HL-60 (cell line): ENCODE measurements at regions not wholly inside any gene's neighbourhood (a gene's known extent, or its start where the extent isn't known, plus 50 kb on each side); places are given as distances from the start of the nearest gene placed in this dataset.

Source experiments
- GABPA ChIP-seq: IDR thresholded peaks from 2 replicates; pipeline ENCODE4 v1.6.1; 2012; ENCODE audit warnings: low read depth
- POLR2AphosphoS5 ChIP-seq: IDR thresholded peaks from 2 replicates; pipeline ENCODE4 v1.6.1; 2012; ENCODE audit warnings: low read depth
- SPI1 ChIP-seq: IDR thresholded peaks from 2 replicates; pipeline ENCODE4 v1.6.1; 2012; ENCODE audit warnings: low read depth, mild to moderate bottlenecking, borderline replicate concordance
- TF ChIP-seq, protein P1 (sequence below): IDR thresholded peaks from one replicate; pipeline ENCODE4 v1.5.1; 2011; ENCODE audit warnings: low read length, control low read depth, inconsistent platforms; ENCODE audit not compliant: insufficient read depth
- TF ChIP-seq, protein P2 (sequence below): IDR thresholded peaks from 2 replicates; pipeline ENCODE4 v1.6.1; 2012; ENCODE audit warnings: low read depth; ENCODE audit not compliant: insufficient replicate concordance

DNA sequence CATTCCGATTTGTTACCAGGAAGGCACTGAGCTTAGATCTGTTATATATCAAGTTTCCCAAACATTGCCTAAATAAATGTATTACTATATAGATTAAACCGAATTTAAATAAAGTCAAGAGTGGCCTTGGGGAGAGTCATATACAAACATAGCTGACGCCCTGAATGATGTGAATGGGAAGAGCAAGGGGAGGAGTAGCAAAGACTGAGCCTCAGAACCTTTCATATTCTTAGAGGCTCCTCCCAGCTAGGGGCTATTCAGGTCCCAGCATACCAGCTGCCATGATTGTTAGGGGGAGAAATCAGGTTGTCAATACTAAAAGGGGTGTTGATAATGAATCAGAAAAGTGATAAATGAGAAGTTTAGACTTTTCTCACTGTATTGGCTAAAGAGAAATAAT lies 64.7 kb upstream of the ITGB1 start:
- TF ChIP-seq, protein P1, sequence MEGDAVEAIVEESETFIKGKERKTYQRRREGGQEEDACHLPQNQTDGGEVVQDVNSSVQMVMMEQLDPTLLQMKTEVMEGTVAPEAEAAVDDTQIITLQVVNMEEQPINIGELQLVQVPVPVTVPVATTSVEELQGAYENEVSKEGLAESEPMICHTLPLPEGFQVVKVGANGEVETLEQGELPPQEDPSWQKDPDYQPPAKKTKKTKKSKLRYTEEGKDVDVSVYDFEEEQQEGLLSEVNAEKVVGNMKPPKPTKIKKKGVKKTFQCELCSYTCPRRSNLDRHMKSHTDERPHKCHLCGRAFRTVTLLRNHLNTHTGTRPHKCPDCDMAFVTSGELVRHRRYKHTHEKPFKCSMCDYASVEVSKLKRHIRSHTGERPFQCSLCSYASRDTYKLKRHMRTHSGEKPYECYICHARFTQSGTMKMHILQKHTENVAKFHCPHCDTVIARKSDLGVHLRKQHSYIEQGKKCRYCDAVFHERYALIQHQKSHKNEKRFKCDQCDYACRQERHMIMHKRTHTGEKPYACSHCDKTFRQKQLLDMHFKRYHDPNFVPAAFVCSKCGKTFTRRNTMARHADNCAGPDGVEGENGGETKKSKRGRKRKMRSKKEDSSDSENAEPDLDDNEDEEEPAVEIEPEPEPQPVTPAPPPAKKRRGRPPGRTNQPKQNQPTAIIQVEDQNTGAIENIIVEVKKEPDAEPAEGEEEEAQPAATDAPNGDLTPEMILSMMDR, result no peak
- TF ChIP-seq, protein P2, sequence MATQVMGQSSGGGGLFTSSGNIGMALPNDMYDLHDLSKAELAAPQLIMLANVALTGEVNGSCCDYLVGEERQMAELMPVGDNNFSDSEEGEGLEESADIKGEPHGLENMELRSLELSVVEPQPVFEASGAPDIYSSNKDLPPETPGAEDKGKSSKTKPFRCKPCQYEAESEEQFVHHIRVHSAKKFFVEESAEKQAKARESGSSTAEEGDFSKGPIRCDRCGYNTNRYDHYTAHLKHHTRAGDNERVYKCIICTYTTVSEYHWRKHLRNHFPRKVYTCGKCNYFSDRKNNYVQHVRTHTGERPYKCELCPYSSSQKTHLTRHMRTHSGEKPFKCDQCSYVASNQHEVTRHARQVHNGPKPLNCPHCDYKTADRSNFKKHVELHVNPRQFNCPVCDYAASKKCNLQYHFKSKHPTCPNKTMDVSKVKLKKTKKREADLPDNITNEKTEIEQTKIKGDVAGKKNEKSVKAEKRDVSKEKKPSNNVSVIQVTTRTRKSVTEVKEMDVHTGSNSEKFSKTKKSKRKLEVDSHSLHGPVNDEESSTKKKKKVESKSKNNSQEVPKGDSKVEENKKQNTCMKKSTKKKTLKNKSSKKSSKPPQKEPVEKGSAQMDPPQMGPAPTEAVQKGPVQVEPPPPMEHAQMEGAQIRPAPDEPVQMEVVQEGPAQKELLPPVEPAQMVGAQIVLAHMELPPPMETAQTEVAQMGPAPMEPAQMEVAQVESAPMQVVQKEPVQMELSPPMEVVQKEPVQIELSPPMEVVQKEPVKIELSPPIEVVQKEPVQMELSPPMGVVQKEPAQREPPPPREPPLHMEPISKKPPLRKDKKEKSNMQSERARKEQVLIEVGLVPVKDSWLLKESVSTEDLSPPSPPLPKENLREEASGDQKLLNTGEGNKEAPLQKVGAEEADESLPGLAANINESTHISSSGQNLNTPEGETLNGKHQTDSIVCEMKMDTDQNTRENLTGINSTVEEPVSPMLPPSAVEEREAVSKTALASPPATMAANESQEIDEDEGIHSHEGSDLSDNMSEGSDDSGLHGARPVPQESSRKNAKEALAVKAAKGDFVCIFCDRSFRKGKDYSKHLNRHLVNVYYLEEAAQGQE, result no peak
- TF ChIP-seq POLR2AphosphoS5 (no peak), GABPA (no peak), SPI1 (no peak)
